RWPE2 (cell line): ENCODE measurements at regions not wholly inside any gene's neighbourhood (a gene's known extent, or its start where the extent isn't known, plus 50 kb on each side); places are given as distances from the start of the nearest gene placed in this dataset.

ENCODE experiments used
- ATAC-seq: fragments of 200-7000 bp; cut with Tn5 transposase; 3 replicates; pipeline ENCODE4 v1.9.1; 2021; ENCODE audit warnings: low read depth
- DNase-seq: peaks from one replicate; pipeline ENCODE4 v3.0.0-alpha.2; 2020; ENCODE audit warnings: low spot score
- H3K27ac ChIP-seq: fragments of 450-650 bp; 2 replicates; pipeline ENCODE4 v1.5.1; 2017; ENCODE audit warnings: mild to moderate bottlenecking; ENCODE audit not compliant: poor library complexity, severe bottlenecking
- H3K27me3 ChIP-seq: fragments of 250-450 bp; sonication (Bioruptor Pico); 2 replicates; pipeline ENCODE4 v1.5.1; 2021; ENCODE audit warnings: mild to moderate bottlenecking, moderate library complexity; ENCODE audit not compliant: insufficient read depth, poor library complexity, severe bottlenecking
- H3K36me3 ChIP-seq: fragments of 250-450 bp; sonication (Bioruptor Pico); 2 replicates; pipeline ENCODE4 v1.5.1; 2020; ENCODE audit warnings: low read depth, mild to moderate bottlenecking, moderate library complexity
- H3K4me1 ChIP-seq: fragments of 250-450 bp; sonication (Bioruptor Pico); 2 replicates; pipeline ENCODE4 v1.5.1; 2021; ENCODE audit warnings: mild to moderate bottlenecking, moderate library complexity; ENCODE audit not compliant: insufficient read depth, poor library complexity, severe bottlenecking
- H3K4me3 ChIP-seq: fragments of 250-450 bp; sonication (Bioruptor Pico); 2 replicates; pipeline ENCODE4 v1.5.1; 2021; ENCODE audit warnings: mild to moderate bottlenecking, moderate library complexity; ENCODE audit not compliant: severe bottlenecking
- H3K9me3 ChIP-seq: fragments of 250-450 bp; sonication (Bioruptor Pico); 2 replicates; pipeline ENCODE4 v1.5.1; 2021; ENCODE audit warnings: mild to moderate bottlenecking, moderate library complexity; ENCODE audit not compliant: severe bottlenecking
- CTCF ChIP-seq: fragments of 450-650 bp; IDR thresholded peaks from one replicate; pipeline ENCODE4 v1.5.1; 2017; ENCODE audit warnings: mild to moderate bottlenecking, moderate library complexity; ENCODE audit not compliant: poor library complexity, severe bottlenecking

GRCh38 chr17:79452706-79453105, 158.1 kb downstream of the RBFOX3 start:
- no peak for DNase-seq
- Histone ChIP-seq H3K4me3 (no peak overlapping the region), H3K27ac (no peak overlapping the region), H3K9me3 (no peaks in the 10 kb centered on the region), H3K4me1 (no peaks in the 10 kb centered on the region), H3K36me3 (no peaks in the 10 kb centered on the region), H3K27me3 (peaks cover 15% of the 10 kb centered on the region)
- TF ChIP-seq CTCF, result no peak
- ATAC-seq, result no peak

GRCh38 chr17:79451167-79451566, 159.7 kb downstream of the RBFOX3 start:
- H3K36me3 ChIP-seq, result no peaks in the 10 kb centered on the region
- DNase-seq (no peak), ATAC-seq (no peak)
- H3K9me3 ChIP-seq, result no peaks in the 10 kb centered on the region
- TF ChIP-seq CTCF, result no peak
- peaks cover 21% of the 10 kb centered on the region for H3K27me3 ChIP-seq
- H3K4me3 ChIP-seq, result no peak overlapping the region
- H3K27ac ChIP-seq, result no peak overlapping the region
- no peaks in the 10 kb centered on the region for H3K4me1 ChIP-seq

GRCh38 chr17:79446399-79447009, 164.3 kb downstream of the RBFOX3 start:
- H3K27me3 ChIP-seq, result peaks cover 21% of the 10 kb centered on the region
- no peak overlapping the region for H3K27ac ChIP-seq
- no peak for TF ChIP-seq CTCF
- H3K9me3 ChIP-seq, result no peaks in the 10 kb centered on the region
- ATAC-seq (no peak), DNase-seq (no peak)
- H3K36me3 ChIP-seq, result no peaks in the 10 kb centered on the region
- no peak overlapping the region for H3K4me3 ChIP-seq
- H3K4me1 ChIP-seq, result no peaks in the 10 kb centered on the region

- Histone ChIP-seq H3K27ac (no peak overlapping the region), H3K4me3 (no peak overlapping the region), H3K36me3 (no peaks in the 10 kb centered on the region), H3K27me3 (peaks cover 23% of the 10 kb centered on the region), H3K9me3 (no peaks in the 10 kb centered on the region), H3K4me1 (no peaks in the 10 kb centered on the region)
- no peak for DNase-seq
- no peak for ATAC-seq
- no peak for TF ChIP-seq CTCF
Observed at GRCh38 chr17:79444198-79444597, 166.7 kb downstream of the RBFOX3 start.

GRCh38 chr17:79443026-79443425, 167.8 kb downstream of the RBFOX3 start:
- no peak for ATAC-seq
- TF ChIP-seq CTCF, result no peak
- Histone ChIP-seq H3K36me3 (no peaks in the 10 kb centered on the region), H3K4me1 (no peaks in the 10 kb centered on the region), H3K4me3 (no peak overlapping the region), H3K27ac (no peak overlapping the region), H3K27me3 (peaks cover 22% of the 10 kb centered on the region), H3K9me3 (no peaks in the 10 kb centered on the region)
- no peak for DNase-seq
